ENCODE measurements at regions not wholly inside any gene's neighbourhood (a gene's known extent, or its start where the extent isn't known, plus 50 kb on each side); places are given as distances from the start of the nearest gene placed in this dataset.

DNA sequence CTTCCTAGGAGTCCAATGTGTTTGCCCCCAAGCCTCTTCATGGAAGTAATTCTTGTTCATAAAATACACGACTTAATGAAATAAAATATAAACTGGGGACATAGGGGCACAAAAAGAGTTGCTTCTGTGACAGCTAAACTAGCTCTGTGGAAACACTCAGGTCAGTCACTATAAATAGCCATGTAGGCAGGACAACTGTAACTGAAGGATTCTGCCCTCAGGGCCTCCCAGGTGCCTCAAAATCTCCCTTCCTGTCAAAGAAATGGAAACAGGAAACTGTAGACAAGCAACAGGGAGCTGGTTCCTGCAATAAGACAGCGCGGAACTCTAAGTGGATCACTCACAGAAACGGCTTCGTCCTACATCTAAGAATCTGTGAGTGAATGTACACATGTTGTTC, 178.1 kb upstream of the ZFHX3 start:
- TF ChIP-seq, protein P1, sequence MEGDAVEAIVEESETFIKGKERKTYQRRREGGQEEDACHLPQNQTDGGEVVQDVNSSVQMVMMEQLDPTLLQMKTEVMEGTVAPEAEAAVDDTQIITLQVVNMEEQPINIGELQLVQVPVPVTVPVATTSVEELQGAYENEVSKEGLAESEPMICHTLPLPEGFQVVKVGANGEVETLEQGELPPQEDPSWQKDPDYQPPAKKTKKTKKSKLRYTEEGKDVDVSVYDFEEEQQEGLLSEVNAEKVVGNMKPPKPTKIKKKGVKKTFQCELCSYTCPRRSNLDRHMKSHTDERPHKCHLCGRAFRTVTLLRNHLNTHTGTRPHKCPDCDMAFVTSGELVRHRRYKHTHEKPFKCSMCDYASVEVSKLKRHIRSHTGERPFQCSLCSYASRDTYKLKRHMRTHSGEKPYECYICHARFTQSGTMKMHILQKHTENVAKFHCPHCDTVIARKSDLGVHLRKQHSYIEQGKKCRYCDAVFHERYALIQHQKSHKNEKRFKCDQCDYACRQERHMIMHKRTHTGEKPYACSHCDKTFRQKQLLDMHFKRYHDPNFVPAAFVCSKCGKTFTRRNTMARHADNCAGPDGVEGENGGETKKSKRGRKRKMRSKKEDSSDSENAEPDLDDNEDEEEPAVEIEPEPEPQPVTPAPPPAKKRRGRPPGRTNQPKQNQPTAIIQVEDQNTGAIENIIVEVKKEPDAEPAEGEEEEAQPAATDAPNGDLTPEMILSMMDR (IDR thresholded peaks at IDR 0.05): no peak
- TF ChIP-seq POLR2AphosphoS5 (IDR thresholded peaks at IDR 0.05; ENCODE audit: insufficient read depth in 1 of 2, low read depth in 1 of 2) (no peak), POLR2A (IDR thresholded peaks at IDR 0.05) (no peak)

Data from vagina (tissue), 2 donors.